Suprapubic skin (tissue), 3 donors: ENCODE measurements at regions not wholly inside any gene's neighbourhood (a gene's known extent, or its start where the extent isn't known, plus 50 kb on each side); places are given as distances from the start of the nearest gene placed in this dataset.

Experiments
- POLR2AphosphoS5 ChIP-seq, 3 donors: sonication (generic); formaldehyde crosslinking; IDR thresholded peaks; one replicate each; pipeline ENCODE4 v1.6.1; 2017; ENCODE audit warnings: antibody characterized with exemption in 3 of 3
- TF ChIP-seq, protein P1 (sequence below), 2 donors: fragments of 200-600 bp in 1 of 2; fragments of 450-650 bp in 1 of 2; sonication (generic) in 1 of 2; IDR thresholded peaks; one replicate each; pipeline ENCODE4 v1.5.1; 2016 to 2019; ENCODE audit warnings: antibody characterized with exemption in 2 of 2, mild to moderate bottlenecking in 1 of 2, moderate library complexity in 1 of 2

DNA sequence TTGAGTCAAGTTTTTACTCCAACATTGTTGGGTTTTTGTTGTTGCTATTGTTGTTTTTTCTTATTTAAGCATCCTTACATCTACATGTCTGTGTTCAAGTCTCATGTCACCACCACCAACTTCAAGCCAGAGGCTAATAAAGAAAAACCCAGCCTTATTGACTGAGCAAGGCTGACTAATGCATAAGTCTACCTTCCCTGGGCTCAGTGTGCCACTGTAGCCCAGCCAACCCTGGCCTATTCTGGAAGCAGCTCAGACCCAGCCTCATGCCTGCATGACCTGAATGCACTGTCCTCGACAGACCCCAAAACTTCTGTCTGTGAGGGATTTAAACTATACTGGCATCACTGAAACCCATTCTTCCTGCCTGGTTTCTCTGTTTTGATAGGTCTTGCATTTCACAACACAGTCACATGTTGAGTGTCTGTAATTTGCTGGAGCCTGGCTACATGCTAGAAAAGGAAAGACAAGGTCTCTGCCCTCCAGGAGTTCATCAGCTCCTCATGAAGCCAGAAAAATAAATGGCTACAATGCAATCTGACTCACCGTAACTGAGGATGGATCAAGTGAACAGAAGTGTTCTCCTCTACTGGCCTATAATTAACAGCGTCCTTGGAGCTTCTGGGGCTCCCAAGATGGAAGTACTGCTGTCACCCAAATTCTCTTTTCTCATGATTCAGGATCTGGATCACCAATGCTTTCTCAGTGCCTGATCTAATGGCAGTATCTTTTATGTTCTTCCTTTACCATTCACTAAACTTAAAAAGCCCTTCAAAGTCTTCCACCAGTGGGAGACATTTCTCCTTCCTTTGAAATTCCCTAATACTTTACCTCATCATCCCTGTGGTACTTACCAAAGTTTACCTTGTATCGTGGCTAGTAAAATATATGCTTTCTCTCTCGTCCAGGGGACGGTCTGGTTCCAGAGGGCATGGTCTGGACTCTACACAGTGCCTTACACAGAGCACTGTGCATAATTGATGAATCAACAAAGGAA lies 103.9 kb upstream of the IFNE start:
- no peak for TF ChIP-seq POLR2AphosphoS5 (IDR thresholded peaks at IDR 0.05)
- TF ChIP-seq, protein P1, sequence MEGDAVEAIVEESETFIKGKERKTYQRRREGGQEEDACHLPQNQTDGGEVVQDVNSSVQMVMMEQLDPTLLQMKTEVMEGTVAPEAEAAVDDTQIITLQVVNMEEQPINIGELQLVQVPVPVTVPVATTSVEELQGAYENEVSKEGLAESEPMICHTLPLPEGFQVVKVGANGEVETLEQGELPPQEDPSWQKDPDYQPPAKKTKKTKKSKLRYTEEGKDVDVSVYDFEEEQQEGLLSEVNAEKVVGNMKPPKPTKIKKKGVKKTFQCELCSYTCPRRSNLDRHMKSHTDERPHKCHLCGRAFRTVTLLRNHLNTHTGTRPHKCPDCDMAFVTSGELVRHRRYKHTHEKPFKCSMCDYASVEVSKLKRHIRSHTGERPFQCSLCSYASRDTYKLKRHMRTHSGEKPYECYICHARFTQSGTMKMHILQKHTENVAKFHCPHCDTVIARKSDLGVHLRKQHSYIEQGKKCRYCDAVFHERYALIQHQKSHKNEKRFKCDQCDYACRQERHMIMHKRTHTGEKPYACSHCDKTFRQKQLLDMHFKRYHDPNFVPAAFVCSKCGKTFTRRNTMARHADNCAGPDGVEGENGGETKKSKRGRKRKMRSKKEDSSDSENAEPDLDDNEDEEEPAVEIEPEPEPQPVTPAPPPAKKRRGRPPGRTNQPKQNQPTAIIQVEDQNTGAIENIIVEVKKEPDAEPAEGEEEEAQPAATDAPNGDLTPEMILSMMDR (IDR thresholded peaks at IDR 0.05) = no peak
